ENCODE measurements at regions not wholly inside any gene's neighbourhood (a gene's known extent, or its start where the extent isn't known, plus 50 kb on each side); places are given as distances from the start of the nearest gene placed in this dataset.

GRCh38 chr15:26178640-26179220, 315.6 kb upstream of the ATP10A start:
- no peak for DNase-seq

- DNase-seq: no peak
Measured at GRCh38 chr15:26177816-26178215, 314.7 kb upstream of the ATP10A start.

- no peak for DNase-seq
Measured at GRCh38 chr15:26176831-26177230, 313.7 kb upstream of the ATP10A start.

GRCh38 chr15:26171266-26171665, 308.1 kb upstream of the ATP10A start:
- no peak for DNase-seq

GRCh38 chr15:26166429-26166828, 303.3 kb upstream of the ATP10A start:
- DNase-seq: no peak

- DNase-seq: no peak
Measured at GRCh38 chr15:26165546-26165945, 302.4 kb upstream of the ATP10A start.

- DNase-seq: no peak
Measured at GRCh38 chr15:26160343-26160742, 297.2 kb upstream of the ATP10A start.

GRCh38 chr15:26158176-26158575, 295.0 kb upstream of the ATP10A start:
- no peak for DNase-seq

GRCh38 chr15:26157081-26157480, 294.0 kb upstream of the ATP10A start:
- DNase-seq: no peak

GRCh38 chr15:26156051-26156450, 292.9 kb upstream of the ATP10A start:
- no peak for DNase-seq

GRCh38 chr15:26148156-26148860, 285.2 kb upstream of the ATP10A start:
- DNase-seq: no peak

GRCh38 chr15:26146202-26146601, 283.1 kb upstream of the ATP10A start:
- DNase-seq: no peak

GRCh38 chr15:26145796-26146195, 282.7 kb upstream of the ATP10A start:
- DNase-seq: no peak

GRCh38 chr15:26144836-26145235, 281.7 kb upstream of the ATP10A start:
- DNase-seq: no peak

GRCh38 chr15:26143221-26143620, 280.1 kb upstream of the ATP10A start:
- DNase-seq: no peak

GRCh38 chr15:26134812-26135211, 271.7 kb upstream of the ATP10A start:
- DNase-seq: no peak

GRCh38 chr15:26134152-26134551, 271.0 kb upstream of the ATP10A start:
- no peak for DNase-seq

GRCh38 chr15:26132811-26133210, 269.7 kb upstream of the ATP10A start:
- peak; percentile 47 for DNase-seq

- no peak for DNase-seq
Measured at GRCh38 chr15:26129852-26130251, 266.7 kb upstream of the ATP10A start.

GRCh38 chr15:26128611-26129140, 265.5 kb upstream of the ATP10A start:
- no peak for DNase-seq

- no peak for DNase-seq
Measured at GRCh38 chr15:26126819-26127387, 263.8 kb upstream of the ATP10A start.

- DNase-seq: peak; percentile 9
Measured at GRCh38 chr15:26126070-26126469, 262.9 kb upstream of the ATP10A start.

GRCh38 chr15:26125664-26126063, 262.5 kb upstream of the ATP10A start:
- DNase-seq: no peak

- no peak for DNase-seq
Measured at GRCh38 chr15:26119322-26119721, 256.2 kb upstream of the ATP10A start.

Measured in fibroblast of skin of back (primary cell).